ENCODE measurements at regions not wholly inside any gene's neighbourhood (a gene's known extent, or its start where the extent isn't known, plus 50 kb on each side); places are given as distances from the start of the nearest gene placed in this dataset.
"Not testable (repeated sequence)": the region's sequence is repeated elsewhere in the genome, so short reads cannot be mapped to it uniquely, and the experiment has no call there.

DNA sequence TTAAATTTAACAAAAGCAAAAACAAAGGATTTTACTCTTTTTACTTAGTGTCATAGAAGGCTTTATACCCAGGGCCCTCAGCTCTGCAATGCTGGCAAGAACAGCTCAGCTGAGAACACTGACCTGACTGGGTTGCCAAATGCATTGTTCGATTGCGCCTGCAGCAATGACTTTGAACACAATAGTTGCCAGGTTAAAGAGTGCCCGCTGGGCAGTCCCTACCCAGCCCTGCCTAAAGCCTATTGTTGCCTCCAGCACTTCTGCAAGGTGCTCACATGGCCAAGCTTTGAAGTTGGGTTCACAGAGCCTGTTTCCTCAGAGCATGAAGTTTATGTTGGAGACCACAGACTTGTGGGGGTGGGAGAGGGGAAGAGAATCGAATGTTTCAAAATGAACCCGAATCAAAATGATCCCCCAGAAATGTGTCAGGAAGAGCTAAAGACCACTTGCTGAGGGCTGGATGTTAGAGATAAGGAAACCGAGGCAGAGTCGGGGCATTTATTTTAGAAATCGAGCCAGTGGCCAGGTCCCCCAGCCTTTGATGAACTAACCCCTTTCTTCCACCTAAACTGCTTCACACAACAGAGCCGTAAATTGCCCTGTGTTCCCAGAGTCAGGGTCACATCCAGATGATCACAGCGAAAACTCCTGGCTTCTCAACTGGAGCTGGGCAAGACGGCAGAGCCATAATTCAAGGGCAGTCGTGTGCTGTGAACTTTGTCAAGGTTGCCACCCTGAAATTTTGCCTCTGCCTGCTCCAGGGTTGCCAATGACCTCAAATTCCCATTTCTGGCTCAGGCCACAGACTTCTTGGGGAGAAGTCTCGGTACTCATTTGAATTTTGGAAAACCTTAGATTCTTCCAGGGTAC lies 55.0 kb downstream of the FOXA2 start:
- no peak for ATAC-seq (replicated peaks)
- no peaks in the 10 kb centered on the region for H3K4me1 Mint-ChIP-seq
- H3K4me3 Mint-ChIP-seq = no peak overlapping the region
- H3K27ac Mint-ChIP-seq = no peak overlapping the region
- H3K36me3 Mint-ChIP-seq (ENCODE audit: low read depth) = no peaks in the 10 kb centered on the region
- peaks cover 3% of the 10 kb centered on the region for H3K27me3 Mint-ChIP-seq
- peaks cover 5% of the 10 kb centered on the region for H3K9me3 Mint-ChIP-seq

DNA sequence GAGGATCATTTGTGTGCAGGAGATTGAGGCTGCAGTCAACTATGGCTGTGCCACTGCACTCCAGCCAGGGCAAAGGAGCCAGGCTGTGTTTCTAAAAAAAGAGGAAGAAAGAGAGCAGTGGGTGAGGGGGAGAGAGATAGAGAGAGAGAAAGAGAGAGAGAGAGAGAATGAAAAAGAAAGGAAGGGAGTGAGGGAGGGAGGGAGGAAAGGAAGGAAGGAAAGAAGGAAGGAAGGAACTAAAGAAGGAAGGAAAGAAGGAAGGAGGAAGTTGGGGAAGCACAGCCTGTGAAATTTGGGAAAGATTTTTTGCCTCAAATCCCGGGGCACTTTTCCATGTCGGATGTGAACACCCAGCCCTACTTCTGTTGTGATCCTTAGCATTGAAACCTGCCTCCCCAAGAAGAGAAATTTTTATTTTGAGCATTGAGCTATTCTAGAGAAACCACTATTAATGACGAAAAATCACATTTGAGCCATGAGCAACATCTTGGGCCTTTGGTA lies 57.8 kb downstream of the FOXA2 start:
- Mint-ChIP-seq H3K27me3 (peaks cover 3% of the 10 kb centered on the region), H3K9me3 (peaks cover 5% of the 10 kb centered on the region), H3K27ac (no peak overlapping the region), H3K4me1 (no peaks in the 10 kb centered on the region), H3K36me3 (ENCODE audit: low read depth) (no peaks in the 10 kb centered on the region), H3K4me3 (no peak overlapping the region)
- ATAC-seq (replicated peaks) = no peak

DNA sequence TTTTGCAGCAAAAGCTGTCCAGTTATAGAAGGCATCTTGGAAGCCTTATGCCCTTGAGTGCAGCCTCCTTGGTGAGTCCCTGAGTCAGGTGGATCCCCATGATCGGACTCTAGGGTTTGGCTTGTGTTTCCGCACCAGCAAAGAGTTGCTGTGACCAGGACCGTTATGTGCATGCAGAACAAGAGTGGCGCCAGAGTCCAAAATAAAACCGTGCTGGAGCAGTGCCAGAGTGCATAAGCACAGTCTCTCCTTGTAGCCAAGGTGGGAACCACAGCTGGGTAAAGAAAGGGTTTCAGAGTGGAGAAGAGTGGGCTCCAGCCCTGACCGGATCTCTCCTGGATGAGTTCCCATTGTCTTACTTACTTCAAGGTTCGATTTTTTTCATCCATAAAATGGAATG lies 58.6 kb downstream of the FOXA2 start:
- peaks cover 2% of the 10 kb centered on the region for H3K9me3 Mint-ChIP-seq
- no peaks in the 10 kb centered on the region for H3K36me3 Mint-ChIP-seq (ENCODE audit: low read depth)
- H3K27ac Mint-ChIP-seq = no peak overlapping the region
- no peak for ATAC-seq (replicated peaks)
- H3K4me3 Mint-ChIP-seq = no peak overlapping the region
- no peaks in the 10 kb centered on the region for H3K27me3 Mint-ChIP-seq
- no peaks in the 10 kb centered on the region for H3K4me1 Mint-ChIP-seq

DNA sequence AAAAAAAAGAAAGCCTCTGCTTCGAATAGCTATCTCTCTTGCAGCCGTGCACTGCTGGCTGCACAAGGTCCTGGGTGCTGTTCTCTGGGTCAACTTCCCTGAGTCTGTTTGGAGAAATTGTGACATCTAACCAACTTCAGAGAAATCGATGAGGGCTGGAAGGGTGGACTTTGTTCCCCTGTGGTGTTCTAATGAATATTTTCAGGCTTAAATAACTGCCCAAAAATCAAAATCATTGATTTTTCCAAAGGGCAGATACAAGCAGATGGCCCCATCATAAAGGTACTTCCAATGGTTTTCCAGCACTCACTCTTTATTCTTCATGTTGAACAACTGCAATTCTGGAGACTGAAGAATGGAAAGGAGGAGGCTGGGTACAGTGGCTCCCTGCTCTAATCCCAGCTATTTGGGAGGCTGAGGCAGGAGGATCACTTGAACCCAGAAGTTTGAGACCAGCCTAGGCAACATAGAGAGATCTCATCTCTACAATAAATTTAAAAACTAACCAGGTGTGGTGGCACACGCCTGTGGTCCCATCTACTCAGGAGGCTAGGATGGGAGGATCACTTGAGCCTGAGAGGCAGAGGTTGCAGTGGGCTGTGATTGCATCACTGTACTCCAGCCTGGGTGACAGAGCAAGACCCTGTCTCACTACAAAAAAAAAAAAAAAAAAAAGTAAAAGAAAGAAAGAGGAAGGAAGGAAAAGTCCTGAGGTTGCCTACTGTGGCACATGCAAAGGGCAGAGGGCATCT lies 59.1 kb downstream of the FOXA2 start:
- H3K4me1 Mint-ChIP-seq = no peaks in the 10 kb centered on the region
- no peak for ATAC-seq (replicated peaks)
- no peak overlapping the region for H3K27ac Mint-ChIP-seq
- H3K36me3 Mint-ChIP-seq (ENCODE audit: low read depth) = no peaks in the 10 kb centered on the region
- H3K4me3 Mint-ChIP-seq = no peak overlapping the region
- no peaks in the 10 kb centered on the region for H3K27me3 Mint-ChIP-seq
- H3K9me3 Mint-ChIP-seq = no peaks in the 10 kb centered on the region

DNA sequence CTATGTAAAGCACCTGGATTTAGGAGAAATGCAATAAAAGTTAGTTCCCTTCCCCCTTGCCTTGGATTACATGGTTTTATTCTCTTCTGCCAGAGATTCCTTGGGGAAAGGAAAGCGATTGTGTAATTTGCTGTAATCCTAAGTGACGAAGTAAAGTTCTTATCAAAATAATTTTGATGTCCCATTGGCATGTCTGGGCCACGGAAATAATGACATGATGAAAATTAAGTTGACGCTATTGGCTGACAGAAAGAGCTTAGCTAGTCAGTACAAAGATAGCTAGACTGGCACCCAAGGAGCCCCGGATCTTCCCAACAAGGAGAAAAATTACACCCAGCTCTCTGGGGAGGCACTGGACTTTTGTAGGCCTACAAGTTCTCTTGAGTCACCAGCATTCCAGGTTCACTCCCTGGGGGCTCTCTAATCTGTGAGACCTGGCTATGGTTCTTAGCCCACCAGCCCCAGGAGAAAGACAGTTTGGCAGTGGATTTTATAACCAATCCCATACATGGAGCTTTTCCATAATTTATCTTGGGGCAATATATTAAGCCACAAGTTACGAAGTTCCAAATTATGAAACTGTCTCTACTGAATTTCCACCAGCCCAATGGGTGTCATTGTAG lies 59.9 kb downstream of the FOXA2 start:
- ATAC-seq (replicated peaks) = no peak
- H3K27me3 Mint-ChIP-seq = no peaks in the 10 kb centered on the region
- no peak overlapping the region for H3K4me3 Mint-ChIP-seq
- H3K27ac Mint-ChIP-seq = no peak overlapping the region
- H3K4me1 Mint-ChIP-seq = no peaks in the 10 kb centered on the region
- H3K36me3 Mint-ChIP-seq (ENCODE audit: low read depth) = no peaks in the 10 kb centered on the region
- no peaks in the 10 kb centered on the region for H3K9me3 Mint-ChIP-seq

DNA sequence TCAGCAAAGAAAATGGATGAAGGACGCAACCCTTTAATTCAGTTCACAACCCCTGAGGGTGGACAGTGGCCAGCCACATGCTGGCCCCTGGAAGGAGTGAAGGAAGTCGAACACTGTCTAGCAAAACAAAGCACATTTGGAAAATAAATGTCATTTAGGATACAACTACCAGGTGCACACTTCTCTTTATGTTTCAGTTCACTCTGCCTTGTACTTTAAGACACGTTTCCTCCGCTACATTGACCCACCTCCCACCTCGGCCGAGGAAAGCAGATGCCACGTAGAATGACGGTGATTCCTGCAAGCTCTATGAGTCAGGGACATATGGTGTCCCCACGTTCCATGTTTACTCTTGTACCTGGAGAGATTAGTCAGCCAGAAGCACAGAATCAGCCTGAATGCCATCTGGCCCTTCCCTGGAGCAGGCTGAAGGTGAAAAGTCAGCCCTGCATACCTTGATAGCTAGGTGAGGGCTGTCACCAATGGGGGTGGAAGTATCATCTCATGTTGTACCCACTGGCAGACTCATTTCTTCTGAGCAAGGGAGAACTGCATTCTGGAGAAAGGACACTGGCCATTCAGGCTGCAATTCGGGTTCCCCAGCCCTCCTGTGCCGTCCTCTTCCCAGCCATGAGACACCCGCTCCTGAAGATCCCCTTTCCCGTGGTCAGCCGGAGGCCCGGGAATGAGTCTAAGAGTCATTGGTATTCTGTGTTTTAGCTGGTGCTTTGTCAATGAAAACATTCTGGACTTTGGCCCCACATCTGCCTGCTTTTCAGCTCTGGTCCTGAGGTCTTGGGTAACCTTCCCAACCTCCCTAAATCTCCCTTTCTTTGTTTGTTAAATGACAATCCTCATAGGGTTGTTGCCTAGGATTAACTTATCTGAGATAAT lies 60.6 kb downstream of the FOXA2 start:
- no peaks in the 10 kb centered on the region for H3K36me3 Mint-ChIP-seq (ENCODE audit: low read depth)
- H3K27ac Mint-ChIP-seq = no peak overlapping the region
- ATAC-seq (replicated peaks) = no peak

DNA sequence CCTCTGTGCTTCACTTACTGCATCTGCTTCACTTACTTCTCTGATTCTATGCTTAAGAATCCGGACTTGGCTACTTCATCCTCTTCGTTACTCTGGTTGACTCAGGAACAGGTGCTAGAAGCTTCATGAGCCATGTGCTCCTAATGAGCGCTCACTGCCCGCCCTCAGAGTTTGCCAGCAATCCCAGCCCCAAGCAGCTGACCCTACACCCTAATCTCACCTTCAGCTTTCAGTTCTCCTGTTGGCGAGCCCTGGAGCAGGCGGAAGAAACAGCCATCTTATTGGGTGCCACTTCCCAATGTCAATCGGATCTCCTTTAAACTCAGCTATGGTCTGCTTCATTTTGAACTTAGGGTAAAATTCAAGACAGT lies 61.3 kb downstream of the FOXA2 start:
- Mint-ChIP-seq H3K4me3 (no peak overlapping the region), H3K36me3 (ENCODE audit: low read depth) (no peaks in the 10 kb centered on the region), H3K4me1 (no peaks in the 10 kb centered on the region), H3K9me3 (no peaks in the 10 kb centered on the region), H3K27ac (no peak overlapping the region), H3K27me3 (no peaks in the 10 kb centered on the region)
- ATAC-seq (replicated peaks) = no peak

More for the DNA sequence above, 60.6 kb downstream of the FOXA2 start:
- no peaks in the 10 kb centered on the region for H3K4me1 Mint-ChIP-seq
- H3K9me3 Mint-ChIP-seq = no peaks in the 10 kb centered on the region
- H3K4me3 Mint-ChIP-seq = no peak overlapping the region
- no peaks in the 10 kb centered on the region for H3K27me3 Mint-ChIP-seq

DNA sequence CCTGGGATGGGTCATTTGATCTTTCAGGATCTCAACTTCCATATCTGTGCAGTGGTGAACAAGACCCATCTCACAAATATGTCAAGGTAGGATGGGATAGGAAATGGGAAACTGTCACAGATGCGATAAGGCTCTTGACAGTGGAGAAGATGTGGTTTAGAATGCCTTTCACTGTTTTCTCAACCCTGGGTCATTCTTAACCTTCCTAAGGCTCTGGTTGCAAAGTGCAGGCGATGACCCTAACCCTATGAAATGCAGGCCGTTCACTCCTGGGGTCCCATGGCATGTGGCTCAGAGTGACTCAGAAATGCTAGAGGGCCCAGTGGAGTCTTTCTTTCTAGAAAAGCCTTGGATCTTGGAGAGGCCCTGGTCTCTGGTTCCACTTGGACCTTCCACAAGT lies 61.7 kb downstream of the FOXA2 start:
- no peaks in the 10 kb centered on the region for H3K9me3 Mint-ChIP-seq
- no peaks in the 10 kb centered on the region for H3K36me3 Mint-ChIP-seq (ENCODE audit: low read depth)
- H3K4me3 Mint-ChIP-seq = no peak overlapping the region
- no peak overlapping the region for H3K27ac Mint-ChIP-seq
- no peak for ATAC-seq (replicated peaks)
- no peaks in the 10 kb centered on the region for H3K27me3 Mint-ChIP-seq
- no peaks in the 10 kb centered on the region for H3K4me1 Mint-ChIP-seq

DNA sequence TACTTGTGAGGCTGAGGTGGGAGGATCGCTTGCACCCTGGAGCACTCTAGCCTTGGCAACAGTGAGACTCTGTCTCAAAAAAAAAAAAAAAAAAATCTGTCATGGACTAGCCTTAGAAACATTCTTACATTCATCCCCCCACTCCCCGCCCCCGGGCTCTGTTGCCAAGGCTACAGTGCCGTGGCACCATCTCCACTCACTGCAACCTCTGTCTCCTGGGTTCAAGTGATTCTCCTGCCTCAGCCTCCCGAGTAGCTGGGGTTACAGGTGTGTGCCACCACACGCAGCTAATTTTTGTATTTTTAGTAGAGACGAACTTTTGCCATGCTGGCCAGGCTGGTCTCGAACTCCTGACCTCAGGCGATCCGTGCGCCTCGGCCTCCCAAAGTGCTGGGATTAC lies 62.4 kb downstream of the FOXA2 start:
- H3K27ac Mint-ChIP-seq; H3K36me3 Mint-ChIP-seq (ENCODE audit: low read depth); H3K4me3 Mint-ChIP-seq; ATAC-seq (replicated peaks); H3K27me3 Mint-ChIP-seq; H3K4me1 Mint-ChIP-seq; H3K9me3 Mint-ChIP-seq: not testable (repeated sequence)

DNA sequence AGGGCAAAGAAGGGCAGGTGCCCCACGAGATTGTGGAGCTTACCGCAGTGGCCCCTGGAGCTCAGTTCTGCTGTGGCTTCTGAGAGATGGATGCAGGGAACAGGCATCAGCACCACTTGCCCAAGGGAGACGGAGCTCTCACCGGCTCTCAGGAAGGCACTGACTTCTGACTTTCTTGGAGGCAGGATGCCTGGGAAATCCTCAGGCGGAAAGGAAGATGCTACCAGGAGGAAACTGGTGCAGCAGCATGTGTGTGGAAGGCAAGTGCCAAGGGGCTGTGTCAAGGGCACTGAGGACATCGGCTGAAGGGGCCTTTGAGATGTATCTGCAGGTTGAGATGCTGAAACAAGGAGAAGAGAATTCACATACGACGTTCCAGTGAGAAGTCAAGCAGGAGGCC lies 64.0 kb downstream of the FOXA2 start:
- no peak for ATAC-seq (replicated peaks)
- Mint-ChIP-seq H3K27me3 (no peaks in the 10 kb centered on the region), H3K4me1 (no peaks in the 10 kb centered on the region), H3K4me3 (no peak overlapping the region), H3K27ac (no peak overlapping the region), H3K9me3 (no peaks in the 10 kb centered on the region), H3K36me3 (ENCODE audit: low read depth) (no peaks in the 10 kb centered on the region)

DNA sequence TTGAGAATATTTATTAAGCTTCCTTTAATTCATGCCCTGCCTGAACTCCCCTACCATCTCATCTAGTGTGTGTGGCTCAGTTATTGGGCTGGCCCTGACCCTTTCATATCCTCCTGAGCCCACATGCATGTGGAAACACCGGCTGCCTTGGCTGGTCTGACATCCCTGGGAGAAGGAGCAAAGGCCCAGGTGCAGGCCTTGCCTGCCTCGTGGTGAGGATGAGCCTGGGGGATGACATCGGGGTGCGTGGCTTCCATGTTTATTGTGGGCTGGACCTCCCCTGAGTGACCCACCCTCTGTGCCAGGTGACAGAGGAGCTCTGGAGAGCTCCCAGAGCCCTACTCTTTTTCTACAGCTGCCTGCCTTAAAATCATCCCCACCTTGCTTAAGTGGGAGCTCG lies 69.1 kb downstream of the FOXA2 start:
- H3K36me3 Mint-ChIP-seq (ENCODE audit: low read depth) = no peaks in the 10 kb centered on the region
- no peaks in the 10 kb centered on the region for H3K4me1 Mint-ChIP-seq
- ATAC-seq (replicated peaks) = no peak
- no peaks in the 10 kb centered on the region for H3K9me3 Mint-ChIP-seq
- H3K27ac Mint-ChIP-seq = no peak overlapping the region
- H3K27me3 Mint-ChIP-seq = no peaks in the 10 kb centered on the region
- H3K4me3 Mint-ChIP-seq = no peak overlapping the region

DNA sequence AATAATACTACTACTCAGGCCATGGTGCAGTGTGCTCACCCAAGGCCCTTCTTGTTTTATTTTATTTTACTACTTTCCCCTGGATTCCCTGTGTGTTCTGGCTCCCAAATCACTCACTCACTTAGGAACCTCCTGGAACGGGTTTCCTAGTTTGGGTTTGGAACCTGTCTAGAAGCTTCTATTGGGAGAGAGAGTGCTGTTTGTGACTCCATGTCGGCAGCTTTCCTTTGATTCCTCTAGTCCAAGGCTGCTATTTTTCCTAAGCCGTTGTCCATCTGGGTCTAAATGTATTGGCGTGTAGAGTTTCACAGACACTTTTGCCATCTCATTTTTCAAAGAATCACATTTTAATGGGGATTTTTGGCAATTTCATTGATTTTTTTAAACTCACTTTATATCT lies 70.8 kb downstream of the FOXA2 start:
- H3K9me3 Mint-ChIP-seq = no peaks in the 10 kb centered on the region
- no peak overlapping the region for H3K4me3 Mint-ChIP-seq
- H3K27me3 Mint-ChIP-seq = no peaks in the 10 kb centered on the region
- no peaks in the 10 kb centered on the region for H3K4me1 Mint-ChIP-seq
- H3K36me3 Mint-ChIP-seq (ENCODE audit: low read depth) = no peaks in the 10 kb centered on the region
- H3K27ac Mint-ChIP-seq = no peak overlapping the region
- no peak for ATAC-seq (replicated peaks)

DNA sequence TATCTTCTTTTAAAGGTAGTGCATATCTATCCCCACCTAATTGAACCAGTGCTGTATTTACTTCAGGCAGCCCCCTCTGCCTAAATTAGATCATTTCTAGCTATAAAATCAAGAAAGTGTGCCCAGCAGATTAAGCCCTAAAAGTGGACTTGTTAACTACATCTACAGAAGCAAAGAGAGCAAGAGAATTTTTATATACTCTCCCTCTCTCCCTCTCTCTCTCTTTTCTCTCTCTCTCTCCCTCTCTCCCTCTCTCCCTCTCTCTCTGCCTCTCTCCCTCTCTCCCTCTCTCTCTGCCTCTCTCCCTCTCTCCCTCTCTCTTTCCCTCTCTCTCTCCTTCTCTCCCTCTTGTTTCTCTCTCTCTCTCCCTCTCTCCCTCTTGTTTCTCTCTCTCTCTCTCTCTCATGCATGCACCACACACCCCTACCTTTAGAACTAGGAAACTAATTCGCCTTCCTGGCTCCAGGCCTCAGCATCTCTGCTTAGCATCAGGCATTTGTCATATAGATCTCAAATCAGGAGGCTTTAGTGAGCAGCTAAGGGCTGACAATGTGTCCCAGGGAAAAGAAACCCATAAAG lies 71.4 kb downstream of the FOXA2 start:
- ATAC-seq (replicated peaks) = no peak

More for the DNA sequence above, 71.4 kb downstream of the FOXA2 start:
- H3K27ac Mint-ChIP-seq = no peak overlapping the region
- no peaks in the 10 kb centered on the region for H3K27me3 Mint-ChIP-seq
- H3K4me3 Mint-ChIP-seq = no peak overlapping the region
- H3K36me3 Mint-ChIP-seq (ENCODE audit: low read depth) = no peaks in the 10 kb centered on the region
- no peaks in the 10 kb centered on the region for H3K4me1 Mint-ChIP-seq
- H3K9me3 Mint-ChIP-seq = no peaks in the 10 kb centered on the region
